Effector memory CD8-positive, alpha-beta T cell (primary cell): ENCODE measurements at regions not wholly inside any gene's neighbourhood (a gene's known extent, or its start where the extent isn't known, plus 50 kb on each side); places are given as distances from the start of the nearest gene placed in this dataset.
"Not testable (repeated sequence)": the region's sequence is repeated elsewhere in the genome, so short reads cannot be mapped to it uniquely, and the experiment has no call there.

ENCODE experiments used
- ATAC-seq: fragments of 150-1000 bp; cut with Tn5 transposase; replicated peaks from 2 replicates; pipeline ENCODE4 v1.10.0; 2021; ENCODE audit warnings: mild to moderate bottlenecking, moderate library complexity
- DNase-seq, 3 experiments: peaks; one replicate each; pipeline ENCODE4 v3.0.0; 2021
- H3K27ac Mint-ChIP-seq, 2 donors: one replicate each; pipeline ENCODE4 v1.8.0; 2022; ENCODE audit warnings: mild to moderate bottlenecking in 2 of 2, mixed read lengths in 2 of 2, moderate library complexity in 2 of 2
- H3K27me3 Mint-ChIP-seq, 2 donors: one replicate each; pipeline ENCODE4 v1.8.0; 2022; ENCODE audit warnings: mixed read lengths in 2 of 2
- H3K36me3 Mint-ChIP-seq: one replicate; pipeline ENCODE4 v1.8.0; 2022; ENCODE audit warnings: mild to moderate bottlenecking, moderate library complexity, mixed read lengths; ENCODE audit not compliant: insufficient read depth
- H3K4me1 Mint-ChIP-seq, 2 donors: one replicate each; pipeline ENCODE4 v1.8.0; 2022; ENCODE audit warnings: low read depth in 2 of 2, mixed read lengths in 2 of 2
- H3K4me3 Mint-ChIP-seq, 2 donors: one replicate each; pipeline ENCODE4 v1.8.0; 2022; ENCODE audit warnings: mild to moderate bottlenecking in 2 of 2, mixed read lengths in 2 of 2, moderate library complexity in 2 of 2
- H3K9me3 Mint-ChIP-seq, 2 donors: one replicate each; pipeline ENCODE4 v1.8.0; 2022; ENCODE audit warnings: mixed read lengths in 2 of 2

GRCh38 chr14:84885061-84885460, 644.9 kb upstream of the FLRT2 start:
- H3K27ac Mint-ChIP-seq: no peak overlapping the region
- H3K4me3 Mint-ChIP-seq: no peak overlapping the region

GRCh38 chr14:84891404-84891803, 638.5 kb upstream of the FLRT2 start:
- Mint-ChIP-seq H3K9me3 (peaks cover 9% of the 10 kb centered on the region in 2 donors), H3K27ac (no peak overlapping the region), H3K36me3 (no peaks in the 10 kb centered on the region), H3K27me3 (no peaks in the 10 kb centered on the region), H3K4me3 (no peak overlapping the region), H3K4me1 (no peaks in the 10 kb centered on the region)
- ATAC-seq: no peak
- DNase-seq: no peak

More at GRCh38 chr14:84885061-84885460, 644.9 kb upstream of the FLRT2 start:
- H3K4me1 Mint-ChIP-seq: no peaks in the 10 kb centered on the region
- H3K9me3 Mint-ChIP-seq: peaks cover 9% of the 10 kb centered on the region in 2 donors
- DNase-seq (no peak), ATAC-seq (no peak)
- H3K27me3 Mint-ChIP-seq: no peaks in the 10 kb centered on the region
- H3K36me3 Mint-ChIP-seq: no peaks in the 10 kb centered on the region

DNA sequence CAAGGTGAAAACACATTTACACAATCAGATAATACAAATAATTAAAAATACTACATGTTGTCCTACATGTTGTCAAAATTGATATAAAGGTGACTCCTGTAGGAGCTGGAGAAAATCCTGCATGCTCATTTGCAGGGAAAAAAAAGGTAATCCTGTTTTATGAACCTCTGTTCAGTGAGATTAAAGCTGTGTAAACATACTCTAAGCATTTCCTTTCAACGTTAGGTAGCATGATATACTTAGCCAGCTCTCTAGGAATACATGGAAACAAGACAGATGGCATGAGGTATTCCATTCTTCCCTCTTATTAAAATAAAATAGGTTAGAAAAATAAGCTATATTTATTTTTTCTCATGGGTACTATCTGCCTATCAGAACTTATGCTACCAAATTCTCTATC, 635.7 kb upstream of the FLRT2 start:
- H3K4me3 Mint-ChIP-seq: no peak overlapping the region
- no peaks in the 10 kb centered on the region for H3K36me3 Mint-ChIP-seq
- no peak for ATAC-seq
- H3K27me3 Mint-ChIP-seq: no peaks in the 10 kb centered on the region
- no peak for DNase-seq
- H3K4me1 Mint-ChIP-seq: no peaks in the 10 kb centered on the region
- H3K27ac Mint-ChIP-seq: no peak overlapping the region
- peaks cover 13 to 18% of the 10 kb centered on the region in 2 donors for H3K9me3 Mint-ChIP-seq

- Mint-ChIP-seq H3K4me3 (no peak overlapping the region), H3K9me3 (peaks cover 8% of the 10 kb centered on the region in 2 donors), H3K27ac (no peak overlapping the region), H3K36me3 (no peaks in the 10 kb centered on the region), H3K4me1 (no peaks in the 10 kb centered on the region), H3K27me3 (no peaks in the 10 kb centered on the region)
- no peak for ATAC-seq
- DNase-seq: no peak
Observed at GRCh38 chr14:84922370-84922769, 607.6 kb upstream of the FLRT2 start.

GRCh38 chr14:84926656-84927055, 603.3 kb upstream of the FLRT2 start:
- H3K4me1 Mint-ChIP-seq: no peaks in the 10 kb centered on the region
- ATAC-seq (no peak), DNase-seq (no peak)
- H3K4me3 Mint-ChIP-seq: no peak overlapping the region
- no peaks in the 10 kb centered on the region for H3K36me3 Mint-ChIP-seq
- H3K9me3 Mint-ChIP-seq: peaks cover 3 to 8% of the 10 kb centered on the region in 2 donors
- H3K27me3 Mint-ChIP-seq: no peaks in the 10 kb centered on the region
- no peak overlapping the region for H3K27ac Mint-ChIP-seq

DNA sequence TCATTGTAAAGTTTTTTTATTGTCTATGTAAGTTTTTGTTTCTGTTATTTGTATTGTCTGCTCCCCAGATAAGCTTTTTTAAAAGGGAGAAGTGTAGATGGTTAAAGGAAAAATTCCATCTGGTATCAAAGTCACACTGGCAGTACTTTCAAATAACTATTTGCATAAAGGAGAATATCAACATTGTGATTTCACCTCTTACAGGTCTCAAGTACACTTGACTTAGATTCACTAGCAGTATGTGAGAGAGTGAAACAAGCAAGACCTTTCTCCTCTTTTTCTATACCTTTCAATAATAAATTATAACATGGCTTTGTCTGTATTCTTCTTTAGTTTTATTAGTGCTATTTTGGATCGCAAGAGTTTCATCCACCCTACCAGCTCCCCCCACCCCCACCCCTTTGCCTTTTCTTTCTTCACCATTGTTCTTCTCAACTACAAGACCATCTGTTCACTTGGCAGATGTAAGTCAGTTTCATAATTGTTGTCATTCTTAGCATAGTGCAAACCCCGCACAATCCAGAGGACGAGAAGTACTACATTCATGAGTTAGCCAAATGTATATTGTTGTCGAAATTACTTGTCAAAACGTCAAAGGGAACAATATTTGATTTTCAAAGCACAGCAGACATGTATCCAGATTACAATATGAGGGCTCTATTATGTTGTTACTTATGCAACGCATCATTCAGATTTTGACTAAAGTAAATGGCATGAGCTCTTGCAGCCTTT, 602.7 kb upstream of the FLRT2 start:
- no peak for ATAC-seq
- no peaks in the 10 kb centered on the region for H3K4me1 Mint-ChIP-seq

DNA sequence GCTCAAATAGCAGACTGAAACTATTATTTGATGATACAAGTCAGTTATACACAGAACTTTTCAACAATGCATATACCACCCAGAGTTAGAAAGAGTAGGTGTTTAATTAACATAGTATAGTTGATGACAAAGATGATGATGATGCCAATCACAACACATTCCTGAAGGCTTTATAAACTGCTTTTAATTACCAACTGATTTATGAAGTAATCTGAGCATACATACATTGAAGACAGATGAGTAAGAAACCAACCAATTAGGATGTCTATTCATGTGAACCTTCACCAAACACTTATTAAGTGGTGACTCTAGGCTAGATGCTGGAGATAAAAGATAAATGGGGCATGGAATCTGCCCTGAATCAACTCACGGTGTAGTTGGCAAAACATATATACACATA, 600.9 kb upstream of the FLRT2 start:
- H3K4me1 Mint-ChIP-seq: no peaks in the 10 kb centered on the region
- ATAC-seq (no peak), DNase-seq (no peak)
- H3K9me3 Mint-ChIP-seq: peaks cover 5 to 22% of the 10 kb centered on the region in 2 donors
- H3K4me3 Mint-ChIP-seq: no peak overlapping the region
- no peaks in the 10 kb centered on the region for H3K27me3 Mint-ChIP-seq
- no peaks in the 10 kb centered on the region for H3K36me3 Mint-ChIP-seq
- no peak overlapping the region for H3K27ac Mint-ChIP-seq

More for the DNA sequence above, 602.7 kb upstream of the FLRT2 start:
- Mint-ChIP-seq H3K4me3 (no peak overlapping the region), H3K27me3 (no peaks in the 10 kb centered on the region), H3K36me3 (no peaks in the 10 kb centered on the region), H3K9me3 (peaks cover 5 to 12% of the 10 kb centered on the region in 2 donors), H3K27ac (no peak overlapping the region)
- no peak for DNase-seq

GRCh38 chr14:84929834-84930233, 600.1 kb upstream of the FLRT2 start:
- ATAC-seq (no peak), DNase-seq (no peak)
- no peak overlapping the region for H3K27ac Mint-ChIP-seq
- no peaks in the 10 kb centered on the region for H3K27me3 Mint-ChIP-seq
- no peak overlapping the region for H3K4me3 Mint-ChIP-seq
- H3K36me3 Mint-ChIP-seq: no peaks in the 10 kb centered on the region
- no peaks in the 10 kb centered on the region for H3K4me1 Mint-ChIP-seq
- H3K9me3 Mint-ChIP-seq: peaks cover 5 to 15% of the 10 kb centered on the region in 2 donors

DNA sequence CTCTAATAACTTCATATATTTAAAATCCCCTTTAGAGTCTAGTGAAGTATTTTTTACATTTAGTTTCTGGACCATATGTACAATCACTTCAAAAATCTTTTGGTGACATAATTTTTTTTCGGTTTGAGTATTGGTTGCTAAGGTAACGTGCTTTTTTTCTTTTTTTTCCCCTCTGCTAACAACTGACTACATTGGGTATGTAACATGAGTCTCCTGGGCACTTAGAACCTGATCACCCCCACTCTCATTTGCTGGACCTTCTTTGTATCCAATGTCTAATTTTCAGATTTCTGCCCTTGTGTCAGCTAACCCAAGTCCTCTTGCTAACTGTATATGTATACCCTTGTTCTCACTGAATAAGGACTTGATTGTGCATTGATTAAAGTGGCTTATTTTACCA, 592.9 kb upstream of the FLRT2 start:
- H3K27me3 Mint-ChIP-seq: no peaks in the 10 kb centered on the region
- no peaks in the 10 kb centered on the region for H3K36me3 Mint-ChIP-seq
- peaks cover 21 to 44% of the 10 kb centered on the region in 2 donors for H3K9me3 Mint-ChIP-seq
- no peak for DNase-seq
- no peak overlapping the region for H3K4me3 Mint-ChIP-seq
- ATAC-seq: no peak
- H3K27ac Mint-ChIP-seq: no peak overlapping the region
- no peaks in the 10 kb centered on the region for H3K4me1 Mint-ChIP-seq

- Mint-ChIP-seq H3K9me3 (peaks cover 19 to 40% of the 10 kb centered on the region in 2 donors), H3K27me3 (no peaks in the 10 kb centered on the region), H3K36me3 (no peaks in the 10 kb centered on the region), H3K4me1 (no peaks in the 10 kb centered on the region), H3K27ac (no peak overlapping the region), H3K4me3 (no peak overlapping the region)
- ATAC-seq (no peak), DNase-seq (no peak)
Observed at GRCh38 chr14:84937449-84937848, 592.5 kb upstream of the FLRT2 start.

DNA sequence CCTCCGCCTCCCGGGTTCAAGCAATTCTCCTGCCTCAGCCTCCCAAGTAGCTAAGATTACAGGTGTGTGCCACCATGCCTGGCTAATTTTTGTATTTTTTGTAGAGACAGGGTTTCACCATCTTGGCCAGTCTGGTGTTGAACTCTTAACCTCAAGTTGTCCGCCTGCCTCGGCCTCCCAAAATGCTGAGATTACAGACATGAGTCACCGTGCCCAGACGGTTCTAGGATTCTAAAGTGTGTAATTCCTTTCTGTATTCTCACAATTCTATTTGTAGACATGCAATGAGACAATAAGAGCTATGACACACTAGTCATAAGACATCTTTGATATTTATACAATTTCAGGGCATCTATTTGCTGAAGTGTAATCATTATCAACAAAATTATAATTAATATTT, 585.0 kb upstream of the FLRT2 start:
- not testable (repeated sequence) for H3K4me3 Mint-ChIP-seq, H3K9me3 Mint-ChIP-seq, H3K4me1 Mint-ChIP-seq, H3K27ac Mint-ChIP-seq, H3K36me3 Mint-ChIP-seq, H3K27me3 Mint-ChIP-seq, ATAC-seq, DNase-seq

DNA sequence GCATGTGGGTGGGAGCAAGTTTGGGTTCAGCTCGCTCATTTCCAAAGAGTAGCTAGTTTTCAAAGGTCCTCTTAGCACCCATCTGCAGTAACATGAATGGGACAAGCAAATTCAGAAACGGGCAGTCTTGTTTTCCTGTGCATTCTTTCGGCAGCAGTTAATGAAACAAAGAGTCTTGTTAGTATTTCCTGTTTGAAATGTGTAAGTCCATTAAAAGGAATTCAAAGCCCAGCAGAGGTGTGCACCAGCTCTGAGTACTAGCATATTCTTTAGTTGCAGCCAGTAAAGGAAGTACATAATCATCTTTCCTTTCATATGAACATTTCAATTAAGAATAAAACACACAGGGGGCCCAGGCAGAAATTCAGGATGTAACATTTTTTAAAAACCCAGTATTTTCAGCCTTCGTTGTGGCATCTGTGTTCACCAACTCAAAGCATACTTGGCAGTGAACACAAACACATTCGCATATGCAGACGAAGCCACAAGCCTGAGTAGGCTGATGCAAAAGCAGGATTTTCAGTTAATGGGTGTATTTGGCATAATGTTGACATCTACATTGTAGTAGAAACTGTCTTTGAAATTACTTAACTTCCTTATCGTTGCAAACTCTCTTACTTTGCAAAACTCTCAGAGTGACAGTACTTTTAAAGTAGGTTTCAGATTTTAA, 570.0 kb upstream of the FLRT2 start:
- H3K27ac Mint-ChIP-seq: no peak overlapping the region
- ATAC-seq (no peak), DNase-seq (no peak)
- no peak overlapping the region for H3K4me3 Mint-ChIP-seq
- no peaks in the 10 kb centered on the region for H3K27me3 Mint-ChIP-seq
- peaks cover 5 to 16% of the 10 kb centered on the region in 2 donors for H3K9me3 Mint-ChIP-seq
- no peaks in the 10 kb centered on the region for H3K4me1 Mint-ChIP-seq
- H3K36me3 Mint-ChIP-seq: no peaks in the 10 kb centered on the region

DNA sequence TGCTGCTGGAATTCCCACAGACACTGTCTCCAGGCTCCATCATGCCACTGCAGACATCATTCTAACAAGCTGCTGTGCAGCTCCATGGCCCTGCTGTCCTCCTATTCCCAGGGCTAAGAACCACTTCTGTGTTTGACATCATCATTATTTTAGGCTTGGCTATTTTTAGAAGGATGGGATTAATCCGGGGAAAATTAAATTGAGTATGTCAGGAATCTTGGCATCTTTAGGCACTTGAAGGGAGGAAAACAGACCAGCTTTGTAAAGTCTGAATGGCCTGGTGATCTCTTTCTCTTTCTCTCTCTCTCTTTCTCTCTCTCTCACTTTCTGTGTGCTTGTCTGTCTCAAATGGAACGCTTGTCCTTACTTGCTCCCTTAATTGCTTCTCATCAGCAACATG, 568.3 kb upstream of the FLRT2 start:
- Mint-ChIP-seq H3K27me3 (no peaks in the 10 kb centered on the region), H3K4me3 (no peak overlapping the region), H3K36me3 (no peaks in the 10 kb centered on the region), H3K9me3 (peaks cover 8 to 18% of the 10 kb centered on the region in 2 donors), H3K27ac (no peak overlapping the region), H3K4me1 (no peaks in the 10 kb centered on the region)
- ATAC-seq (no peak), DNase-seq (no peak)

GRCh38 chr14:84963518-84963917, 566.4 kb upstream of the FLRT2 start:
- Mint-ChIP-seq H3K9me3 (peaks cover 8 to 15% of the 10 kb centered on the region in 2 donors), H3K36me3 (no peaks in the 10 kb centered on the region), H3K27me3 (no peaks in the 10 kb centered on the region), H3K4me1 (no peaks in the 10 kb centered on the region), H3K4me3 (no peak overlapping the region), H3K27ac (no peak overlapping the region)
- ATAC-seq (no peak), DNase-seq (no peak)
